ENCODE measurements at regions not wholly inside any gene's neighbourhood (a gene's known extent, or its start where the extent isn't known, plus 50 kb on each side); places are given as distances from the start of the nearest gene placed in this dataset.
"Not testable (repeated sequence)": the region's sequence is repeated elsewhere in the genome, so short reads cannot be mapped to it uniquely, and the experiment has no call there.

- intact Hi-C loops (cut with micrococcal nuclease): no loop called here
- H3K27me3 ChIP-seq (ENCODE audit: control insufficient read depth in 2 of 2, insufficient read depth in 2 of 2, low read length in 2 of 2): peaks cover 0 to 4% of the 10 kb centered on the region in 2 donors
Observed at GRCh38 chr4:75422998-75423397, 91.2 kb downstream of the RCHY1 start.

DNA sequence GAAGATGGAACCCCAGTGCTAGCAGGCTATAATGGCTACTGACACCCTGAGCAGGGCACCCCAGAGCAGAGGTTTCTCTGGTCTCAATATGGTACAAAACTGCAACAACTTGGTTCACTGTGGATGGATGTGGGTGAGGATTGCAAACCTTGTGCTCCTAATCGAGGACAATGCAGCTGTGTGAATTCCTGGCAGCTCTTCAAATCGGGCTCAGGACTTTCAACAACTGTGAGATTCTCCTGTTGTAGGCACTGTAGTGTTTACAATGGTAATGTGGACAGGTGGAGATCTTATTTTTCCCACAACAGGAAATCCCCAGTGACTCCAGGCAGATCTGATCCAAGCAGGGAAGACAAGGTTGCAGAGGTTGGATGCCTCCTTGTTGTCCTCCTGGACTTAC is 101.5 kb downstream of the RCHY1 start:
- Mint-ChIP-seq H3K4me1 (no peaks in the 10 kb centered on the region), H3K9me3 (peaks cover 0 to 44% (median 18%) of the 10 kb centered on the region in 11 donors), H3K36me3 (no peaks in the 10 kb centered on the region), H3K27me3 (peaks cover 0 to 12% (median 5%) of the 10 kb centered on the region in 5 donors), H3K4me3 (no peak overlapping the region), H3K27ac (no peak overlapping the region)
- no peaks in the 10 kb centered on the region for H3K27me3 ChIP-seq (ENCODE audit: control insufficient read depth in 2 of 2, insufficient read depth in 2 of 2, low read length in 2 of 2)
- ATAC-seq: no peak
- intact Hi-C loops (cut with micrococcal nuclease): no loop called here
- ChIA-PET POLR2A (no interaction called here), CTCF (no interaction called here)
- H3K4me1 ChIP-seq (ENCODE audit: control insufficient read depth in 2 of 2, insufficient read depth in 2 of 2, low read length in 2 of 2): no peaks in the 10 kb centered on the region
- no peaks in the 10 kb centered on the region for H3K9me3 ChIP-seq (ENCODE audit: control insufficient read depth in 2 of 3, low read length in 3 of 3)
- H3K4me3 ChIP-seq (ENCODE audit: low read length): no peak overlapping the region
- no peak overlapping the region for H3K27ac ChIP-seq (ENCODE audit: low read depth, low read length)
- DNase-seq: no peak
- H3K36me3 ChIP-seq (ENCODE audit: control insufficient read depth in 2 of 3, insufficient read depth in 3 of 3, low read length in 3 of 3): no peaks in the 10 kb centered on the region

More at GRCh38 chr4:75422998-75423397, 91.2 kb downstream of the RCHY1 start:
- H3K27ac Mint-ChIP-seq: no peak overlapping the region
- H3K4me3 ChIP-seq (ENCODE audit: low read length): no peak overlapping the region
- peaks cover 6 to 42% (median 13%) of the 10 kb centered on the region in 11 donors for H3K9me3 Mint-ChIP-seq
- no peak overlapping the region for H3K27ac ChIP-seq (ENCODE audit: low read depth, low read length)
- no peaks in the 10 kb centered on the region for H3K4me1 ChIP-seq (ENCODE audit: control insufficient read depth in 2 of 2, insufficient read depth in 2 of 2, low read length in 2 of 2)
- DNase-seq (no peak), ATAC-seq (no peak)
- no peaks in the 10 kb centered on the region for H3K9me3 ChIP-seq (ENCODE audit: control insufficient read depth in 2 of 3, low read length in 3 of 3)
- peaks cover 2 to 27% (median 8%) of the 10 kb centered on the region in 5 donors for H3K27me3 Mint-ChIP-seq
- no peak overlapping the region for H3K4me3 Mint-ChIP-seq
- peaks cover 0 to 17% (median 0%) of the 10 kb centered on the region in 5 donors for H3K36me3 Mint-ChIP-seq
- no peaks in the 10 kb centered on the region for H3K36me3 ChIP-seq (ENCODE audit: control insufficient read depth in 2 of 3, insufficient read depth in 3 of 3, low read length in 3 of 3)
- CTCF ChIA-PET: no interaction called here
- POLR2A ChIA-PET: no interaction called here
- no peaks in the 10 kb centered on the region for H3K4me1 Mint-ChIP-seq

DNA sequence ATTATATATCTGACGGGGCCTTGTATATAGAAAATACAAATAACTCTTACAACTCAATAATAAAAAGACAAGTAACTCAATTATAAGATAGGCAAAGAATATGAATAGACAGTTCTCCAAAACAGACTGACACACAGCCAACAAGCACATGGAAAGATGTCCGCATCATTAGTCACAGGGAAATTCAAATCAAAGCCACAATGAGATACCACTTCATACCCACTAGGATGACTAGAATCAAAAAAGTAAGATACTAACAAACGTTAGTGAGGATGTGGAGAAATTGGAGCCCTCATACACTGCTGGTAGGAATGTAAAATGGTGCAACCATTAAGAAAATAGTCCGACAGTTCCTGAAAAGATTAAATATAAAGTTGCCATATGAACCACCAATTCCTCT is 115.7 kb downstream of the RCHY1 start:
- H3K4me1 ChIP-seq (ENCODE audit: control insufficient read depth in 2 of 2, insufficient read depth in 2 of 2, low read length in 2 of 2): no peaks in the 10 kb centered on the region
- POLR2A ChIA-PET: no interaction called here
- peaks cover 0 to 14% (median 3%) of the 10 kb centered on the region in 11 donors for H3K9me3 Mint-ChIP-seq
- CTCF ChIA-PET: no interaction called here
- intact Hi-C loops (cut with micrococcal nuclease): no loop called here
- peaks cover 0 to 4% (median 0%) of the 10 kb centered on the region in 5 donors for H3K36me3 Mint-ChIP-seq
- H3K27ac ChIP-seq (ENCODE audit: low read depth, low read length): no peak overlapping the region
- no peaks in the 10 kb centered on the region for H3K36me3 ChIP-seq (ENCODE audit: control insufficient read depth in 2 of 3, insufficient read depth in 3 of 3, low read length in 3 of 3)
- H3K27me3 ChIP-seq (ENCODE audit: control insufficient read depth in 2 of 2, insufficient read depth in 2 of 2, low read length in 2 of 2): no peaks in the 10 kb centered on the region
- peaks cover 0 to 4% (median 0%) of the 10 kb centered on the region in 7 donors for H3K4me1 Mint-ChIP-seq
- H3K27ac Mint-ChIP-seq: no peak overlapping the region
- no peak overlapping the region for H3K4me3 ChIP-seq (ENCODE audit: low read length)
- ATAC-seq (no peak), DNase-seq (no peak)
- peaks cover 0 to 48% (median 13%) of the 10 kb centered on the region in 5 donors for H3K27me3 Mint-ChIP-seq
- no peak overlapping the region for H3K4me3 Mint-ChIP-seq
- H3K9me3 ChIP-seq (ENCODE audit: control insufficient read depth in 2 of 3, low read length in 3 of 3): no peaks in the 10 kb centered on the region

GRCh38 chr4:75391489-75392166 is 122.6 kb downstream of the RCHY1 start:
- H3K4me3 Mint-ChIP-seq: no peak overlapping the region

GRCh38 chr4:75386426-75386825 is 127.8 kb downstream of the RCHY1 start:
- H3K9me3 Mint-ChIP-seq: peaks cover 0 to 31% (median 6%) of the 10 kb centered on the region in 11 donors
- H3K27me3 ChIP-seq (ENCODE audit: control insufficient read depth in 2 of 2, insufficient read depth in 2 of 2, low read length in 2 of 2); H3K36me3 Mint-ChIP-seq; DNase-seq; H3K27ac Mint-ChIP-seq; H3K4me1 Mint-ChIP-seq; H3K4me3 ChIP-seq (ENCODE audit: low read length); H3K27me3 Mint-ChIP-seq; H3K27ac ChIP-seq (ENCODE audit: low read depth, low read length); POLR2A ChIA-PET; H3K9me3 ChIP-seq (ENCODE audit: control insufficient read depth in 2 of 3, low read length in 3 of 3); intact Hi-C loops (cut with micrococcal nuclease); H3K4me1 ChIP-seq (ENCODE audit: control insufficient read depth in 2 of 2, insufficient read depth in 2 of 2, low read length in 2 of 2); ATAC-seq; H3K4me3 Mint-ChIP-seq; H3K36me3 ChIP-seq (ENCODE audit: control insufficient read depth in 2 of 3, insufficient read depth in 3 of 3, low read length in 3 of 3); CTCF ChIA-PET: not testable (repeated sequence)

More at GRCh38 chr4:75391489-75392166, 122.6 kb downstream of the RCHY1 start:
- Histone ChIP-seq H3K27ac (ENCODE audit: low read depth, low read length) (no peak overlapping the region), H3K27me3 (ENCODE audit: control insufficient read depth in 2 of 2, insufficient read depth in 2 of 2, low read length in 2 of 2) (no peaks in the 10 kb centered on the region), H3K9me3 (ENCODE audit: control insufficient read depth in 2 of 3, low read length in 3 of 3) (no peaks in the 10 kb centered on the region), H3K4me1 (ENCODE audit: control insufficient read depth in 2 of 2, insufficient read depth in 2 of 2, low read length in 2 of 2) (no peaks in the 10 kb centered on the region), H3K36me3 (ENCODE audit: control insufficient read depth in 2 of 3, insufficient read depth in 3 of 3, low read length in 3 of 3) (no peaks in the 10 kb centered on the region), H3K4me3 (ENCODE audit: low read length) (no peak overlapping the region)
- intact Hi-C loops (cut with micrococcal nuclease): no loop called here
- Mint-ChIP-seq H3K9me3 (peaks cover 0 to 29% (median 3%) of the 10 kb centered on the region in 11 donors), H3K36me3 (no peaks in the 10 kb centered on the region), H3K27ac (no peak overlapping the region), H3K4me1 (no peaks in the 10 kb centered on the region), H3K27me3 (peaks cover 2 to 41% (median 22%) of the 10 kb centered on the region in 5 donors)
- ChIA-PET POLR2A (no interaction called here), CTCF (no interaction called here)
- DNase-seq (no peak), ATAC-seq (no peak)

- Histone ChIP-seq H3K4me1 (ENCODE audit: control insufficient read depth in 2 of 2, insufficient read depth in 2 of 2, low read length in 2 of 2) (no peaks in the 10 kb centered on the region), H3K9me3 (ENCODE audit: control insufficient read depth in 2 of 3, low read length in 3 of 3) (peaks cover 0 to 3% (median 0%) of the 10 kb centered on the region in 3 experiments), H3K27me3 (ENCODE audit: control insufficient read depth in 2 of 2, insufficient read depth in 2 of 2, low read length in 2 of 2) (no peaks in the 10 kb centered on the region), H3K4me3 (ENCODE audit: low read length) (no peak overlapping the region), H3K27ac (ENCODE audit: low read depth, low read length) (no peak overlapping the region), H3K36me3 (ENCODE audit: control insufficient read depth in 2 of 3, insufficient read depth in 3 of 3, low read length in 3 of 3) (no peaks in the 10 kb centered on the region)
- ChIA-PET CTCF (no interaction called here), POLR2A (no interaction called here)
- intact Hi-C loops (cut with micrococcal nuclease): no loop called here
- Mint-ChIP-seq H3K4me3 (no peak overlapping the region), H3K4me1 (no peaks in the 10 kb centered on the region), H3K27ac (no peak overlapping the region), H3K9me3 (peaks cover 1 to 33% (median 8%) of the 10 kb centered on the region in 11 donors), H3K36me3 (no peaks in the 10 kb centered on the region), H3K27me3 (no peaks in the 10 kb centered on the region)
- no peak for ATAC-seq
- no peak for DNase-seq
Observed at GRCh38 chr4:75385106-75385505, 129.1 kb downstream of the RCHY1 start.

GRCh38 chr4:75376543-75376942 is 137.7 kb downstream of the RCHY1 start:
- H3K27me3 Mint-ChIP-seq: peaks cover 0 to 18% (median 6%) of the 10 kb centered on the region in 5 donors
- no peak overlapping the region for H3K27ac Mint-ChIP-seq
- peaks cover 7 to 27% (median 13%) of the 10 kb centered on the region in 11 donors for H3K9me3 Mint-ChIP-seq
- Histone ChIP-seq H3K36me3 (ENCODE audit: control insufficient read depth in 2 of 3, insufficient read depth in 3 of 3, low read length in 3 of 3) (no peaks in the 10 kb centered on the region), H3K27ac (ENCODE audit: low read depth, low read length) (no peak overlapping the region), H3K4me3 (ENCODE audit: low read length) (no peak overlapping the region), H3K9me3 (ENCODE audit: control insufficient read depth in 2 of 3, low read length in 3 of 3) (peaks cover 0 to 9% (median 0%) of the 10 kb centered on the region in 3 experiments), H3K4me1 (ENCODE audit: control insufficient read depth in 2 of 2, insufficient read depth in 2 of 2, low read length in 2 of 2) (no peaks in the 10 kb centered on the region), H3K27me3 (ENCODE audit: control insufficient read depth in 2 of 2, insufficient read depth in 2 of 2, low read length in 2 of 2) (no peaks in the 10 kb centered on the region)
- H3K4me1 Mint-ChIP-seq: no peaks in the 10 kb centered on the region
- H3K4me3 Mint-ChIP-seq: no peak overlapping the region
- ChIA-PET POLR2A (no interaction called here), CTCF (no interaction called here)
- intact Hi-C loops (cut with micrococcal nuclease): no loop called here
- DNase-seq (no peak), ATAC-seq (no peak)
- no peaks in the 10 kb centered on the region for H3K36me3 Mint-ChIP-seq

Data from naive thymus-derived CD4-positive, alpha-beta T cell (primary cell).